Naive thymus-derived CD8-positive, alpha-beta T cell (primary cell): ENCODE measurements at regions not wholly inside any gene's neighbourhood (a gene's known extent, or its start where the extent isn't known, plus 50 kb on each side); places are given as distances from the start of the nearest gene placed in this dataset.
A peak's percentile ranks its signal among the peaks of the same experiment; 100 is the strongest.

ENCODE experiments used
- ATAC-seq, 2 donors: fragments of 150-1000 bp; cut with Tn5 transposase in 1 of 2; sonication (Bioruptor Pico), chemical (Tn5 transposase) in 1 of 2; 1 replicate in 1 of 2; 2 replicates in 1 of 2; pipeline ENCODE4 v1.10.0; 2021; ENCODE audit warnings: mild to moderate bottlenecking in 2 of 2, moderate library complexity in 2 of 2
- POLR2A ChIA-PET: fragments of 350-600 bp; sonication (Branson Sonifier 250); formaldehyde crosslinking; loops from one replicate; lab custom pipeline; 2021; ENCODE audit warnings: antibody characterized with exemption; lab: Charles Lee
- DNase-seq, 10 donors: peaks; one replicate each; pipeline versions ENCODE4 v3.0.0 to v3.0.0-alpha.2; 2020 to 2022
- H3K27ac Mint-ChIP-seq, 10 donors: one replicate each; pipeline ENCODE4 v1.8.0; 2020 to 2022; ENCODE audit warnings: mild to moderate bottlenecking in 10 of 10, mixed read lengths in 10 of 10, moderate library complexity in 4 of 10, inconsistent platforms in 1 of 10
- H3K27me3 Mint-ChIP-seq, 5 donors: one replicate each; pipeline ENCODE4 v1.8.0; 2021 to 2022; ENCODE audit warnings: mixed read lengths in 5 of 5
- H3K36me3 Mint-ChIP-seq, 3 donors: one replicate each; pipeline ENCODE4 v1.8.0; 2020 to 2022; ENCODE audit warnings: mixed read lengths in 3 of 3, mild to moderate bottlenecking in 2 of 3, inconsistent platforms in 1 of 3
- H3K4me1 Mint-ChIP-seq, 4 donors: one replicate each; pipeline ENCODE4 v1.8.0; 2021 to 2022; ENCODE audit warnings: mixed read lengths in 4 of 4
- H3K4me3 Mint-ChIP-seq, 10 donors: one replicate each; pipeline ENCODE4 v1.8.0; 2020 to 2022; ENCODE audit warnings: mild to moderate bottlenecking in 10 of 10, mixed read lengths in 10 of 10, moderate library complexity in 6 of 10, inconsistent platforms in 1 of 10
- H3K9me3 Mint-ChIP-seq, 9 donors: one replicate each; pipeline ENCODE4 v1.8.0; 2020 to 2022; ENCODE audit warnings: mixed read lengths in 9 of 9, mild to moderate bottlenecking in 3 of 9, inconsistent platforms in 1 of 9, moderate library complexity in 1 of 9

GRCh38 chr5:3837506-3837905 lies 241.9 kb downstream of the IRX1 start:
- H3K27ac Mint-ChIP-seq: no peak overlapping the region
- peaks cover 0 to 6% (median 1%) of the 10 kb centered on the region in 9 donors for H3K9me3 Mint-ChIP-seq
- peaks cover 0 to 1% (median 0%) of the 10 kb centered on the region in 5 donors for H3K27me3 Mint-ChIP-seq
- DNase-seq (no peak), ATAC-seq (no peak)
- no peaks in the 10 kb centered on the region for H3K4me1 Mint-ChIP-seq
- H3K36me3 Mint-ChIP-seq: no peaks in the 10 kb centered on the region
- POLR2A ChIA-PET: no interaction called here
- no peak overlapping the region for H3K4me3 Mint-ChIP-seq

- no peak overlapping the region for H3K27ac Mint-ChIP-seq
- no peaks in the 10 kb centered on the region for H3K36me3 Mint-ChIP-seq
- POLR2A ChIA-PET: no interaction called here
- no peak overlapping the region for H3K4me3 Mint-ChIP-seq
- H3K4me1 Mint-ChIP-seq: no peaks in the 10 kb centered on the region
- H3K9me3 Mint-ChIP-seq: peaks cover 0 to 6% (median 1%) of the 10 kb centered on the region in 9 donors
- ATAC-seq (no peak), DNase-seq (no peak)
- peaks cover 0 to 3% (median 0%) of the 10 kb centered on the region in 5 donors for H3K27me3 Mint-ChIP-seq
These were observed 243.5 kb downstream of the IRX1 start for GRCh38 chr5:3839151-3839550.

- no peaks in the 10 kb centered on the region for H3K36me3 Mint-ChIP-seq
- peaks cover 0 to 3% (median 0%) of the 10 kb centered on the region in 5 donors for H3K27me3 Mint-ChIP-seq
- peaks cover 0 to 3% (median 0%) of the 10 kb centered on the region in 9 donors for H3K9me3 Mint-ChIP-seq
- POLR2A ChIA-PET: no interaction called here
- H3K27ac Mint-ChIP-seq: no peak overlapping the region
- no peaks in the 10 kb centered on the region for H3K4me1 Mint-ChIP-seq
- ATAC-seq: no peak
- H3K4me3 Mint-ChIP-seq: no peak overlapping the region
- DNase-seq: no peak
These were observed 247.0 kb downstream of the IRX1 start for GRCh38 chr5:3842591-3842990.

GRCh38 chr5:3843706-3844105 lies 248.1 kb downstream of the IRX1 start:
- POLR2A ChIA-PET: no interaction called here
- peaks cover 0 to 3% (median 0%) of the 10 kb centered on the region in 5 donors for H3K27me3 Mint-ChIP-seq
- H3K4me3 Mint-ChIP-seq: no peak overlapping the region
- no peak for DNase-seq
- no peaks in the 10 kb centered on the region for H3K4me1 Mint-ChIP-seq
- H3K36me3 Mint-ChIP-seq: no peaks in the 10 kb centered on the region
- no peak for ATAC-seq
- no peak overlapping the region for H3K27ac Mint-ChIP-seq
- peaks cover 0 to 3% (median 0%) of the 10 kb centered on the region in 9 donors for H3K9me3 Mint-ChIP-seq

- DNase-seq (no peak), ATAC-seq (no peak)
- Mint-ChIP-seq H3K9me3 (peaks cover 0 to 3% (median 0%) of the 10 kb centered on the region in 9 donors), H3K27me3 (peaks cover 0 to 3% (median 0%) of the 10 kb centered on the region in 5 donors), H3K4me1 (no peaks in the 10 kb centered on the region), H3K36me3 (no peaks in the 10 kb centered on the region), H3K27ac (no peak overlapping the region), H3K4me3 (no peak overlapping the region)
- POLR2A ChIA-PET: no interaction called here
These were observed 248.6 kb downstream of the IRX1 start for GRCh38 chr5:3844266-3844665.

DNA sequence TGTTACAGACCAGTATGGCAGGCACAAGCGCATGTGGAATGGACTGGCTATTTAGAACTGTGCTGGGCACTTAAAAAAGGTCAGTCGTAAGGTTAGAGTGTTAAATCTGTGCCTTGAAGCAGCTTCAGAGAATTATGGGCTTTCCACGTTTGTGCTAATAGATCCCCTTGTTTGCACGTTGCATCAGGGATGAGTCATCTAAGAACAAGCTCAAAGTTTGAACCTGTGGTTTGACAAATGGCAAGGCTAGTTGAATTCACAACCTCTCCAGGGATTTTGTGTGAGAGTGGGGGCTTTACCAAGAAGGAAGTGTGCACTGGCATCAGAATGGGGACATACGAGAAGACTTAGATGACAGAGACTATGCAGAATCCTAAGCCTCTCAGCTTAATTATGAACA lies 249.6 kb downstream of the IRX1 start:
- ATAC-seq (no peak), DNase-seq (no peak)
- Mint-ChIP-seq H3K9me3 (peaks cover 0 to 3% (median 0%) of the 10 kb centered on the region in 9 donors), H3K27ac (no peak overlapping the region), H3K4me1 (no peaks in the 10 kb centered on the region), H3K4me3 (no peak overlapping the region), H3K36me3 (no peaks in the 10 kb centered on the region), H3K27me3 (peaks cover 0 to 3% (median 0%) of the 10 kb centered on the region in 5 donors)
- POLR2A ChIA-PET: no interaction called here

- Mint-ChIP-seq H3K4me1 (no peaks in the 10 kb centered on the region), H3K27me3 (no peaks in the 10 kb centered on the region), H3K27ac (no peak overlapping the region), H3K36me3 (no peaks in the 10 kb centered on the region), H3K4me3 (no peak overlapping the region), H3K9me3 (no peaks in the 10 kb centered on the region)
- POLR2A ChIA-PET: no interaction called here
- no peak for ATAC-seq
- DNase-seq: no peak
These were observed 256.7 kb downstream of the IRX1 start for GRCh38 chr5:3852161-3852916.

DNA sequence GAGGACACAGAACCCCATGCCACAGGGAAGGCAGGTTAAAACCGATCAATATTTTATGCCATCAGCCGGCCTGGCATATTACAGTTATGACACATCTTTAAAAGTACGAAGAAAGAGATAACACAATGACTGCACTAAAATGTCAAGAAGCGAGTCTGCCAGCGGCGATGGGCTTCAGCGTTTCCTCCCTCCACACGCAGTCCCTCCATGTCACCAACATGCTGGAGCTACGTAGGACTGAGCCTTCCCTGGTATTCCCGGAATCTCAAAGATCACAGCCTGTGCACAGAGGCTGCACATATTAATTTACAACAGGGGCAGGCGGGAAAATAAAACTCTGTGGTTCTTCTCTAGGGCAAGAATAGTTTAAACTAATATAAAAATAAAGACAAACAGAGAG lies 257.7 kb downstream of the IRX1 start:
- no peak overlapping the region for H3K4me3 Mint-ChIP-seq
- H3K27ac Mint-ChIP-seq: no peak overlapping the region
- no peaks in the 10 kb centered on the region for H3K36me3 Mint-ChIP-seq
- peaks cover 0 to 3% (median 0%) of the 10 kb centered on the region in 4 donors for H3K4me1 Mint-ChIP-seq
- ATAC-seq (no peak), DNase-seq (no peak)
- POLR2A ChIA-PET: no interaction called here
- H3K9me3 Mint-ChIP-seq: peaks cover 0 to 3% (median 0%) of the 10 kb centered on the region in 9 donors
- H3K27me3 Mint-ChIP-seq: no peaks in the 10 kb centered on the region

GRCh38 chr5:3854188-3854821 lies 258.7 kb downstream of the IRX1 start:
- no peaks in the 10 kb centered on the region for H3K27me3 Mint-ChIP-seq
- no peaks in the 10 kb centered on the region for H3K36me3 Mint-ChIP-seq
- no peak for ATAC-seq
- peak in 1 of 10 donors; percentile 1 for DNase-seq
- POLR2A ChIA-PET: no interaction called here
- H3K9me3 Mint-ChIP-seq: peaks cover 0 to 3% (median 0%) of the 10 kb centered on the region in 9 donors
- no peak overlapping the region for H3K27ac Mint-ChIP-seq
- H3K4me1 Mint-ChIP-seq: peaks cover 0 to 6% (median 0%) of the 10 kb centered on the region in 4 donors
- H3K4me3 Mint-ChIP-seq: no peak overlapping the region

DNA sequence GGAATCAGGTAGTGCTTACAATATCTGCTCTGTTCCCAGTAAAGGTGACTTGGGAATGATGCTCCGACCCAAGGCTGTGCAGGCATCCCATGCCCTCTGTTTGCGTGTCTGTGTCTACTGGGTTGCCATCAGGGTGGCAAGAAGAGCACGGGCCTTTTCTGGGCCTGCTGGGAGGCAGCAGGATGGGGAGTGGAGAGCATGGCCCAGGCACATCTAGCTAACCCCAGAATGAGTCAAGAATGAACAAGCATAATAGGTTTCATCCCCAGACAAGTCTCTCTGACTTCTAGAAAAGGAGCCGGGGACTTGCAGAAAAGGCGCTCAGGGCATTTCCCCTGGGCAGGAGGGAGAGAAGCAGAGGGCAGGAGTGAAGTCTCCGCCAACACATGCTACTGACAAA lies 260.4 kb downstream of the IRX1 start:
- H3K9me3 Mint-ChIP-seq: peaks cover 0 to 3% (median 0%) of the 10 kb centered on the region in 9 donors

DNA sequence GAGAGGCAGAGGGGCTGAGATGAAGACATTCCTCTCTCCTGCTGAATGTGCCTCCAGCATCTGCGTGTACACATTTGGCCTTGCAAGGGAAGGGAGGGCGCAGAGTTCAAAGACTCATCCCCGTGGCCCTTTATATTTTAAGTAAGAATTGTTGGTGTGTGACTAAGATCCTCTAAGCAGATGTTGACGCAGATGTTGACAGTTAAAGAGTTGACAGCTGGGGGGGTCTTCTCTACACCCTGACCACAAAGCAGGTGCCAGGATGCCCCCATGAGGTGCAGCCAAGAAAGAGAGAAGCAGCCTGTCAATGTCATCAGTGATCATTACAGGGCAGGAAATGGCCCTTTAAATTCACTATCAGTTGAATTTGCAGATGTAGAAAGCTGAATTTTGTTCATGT lies 262.9 kb downstream of the IRX1 start:
- Mint-ChIP-seq H3K9me3 (peaks cover 0 to 3% (median 0%) of the 10 kb centered on the region in 9 donors), H3K4me1 (peaks cover 0 to 6% (median 0%) of the 10 kb centered on the region in 4 donors), H3K4me3 (no peak overlapping the region), H3K36me3 (no peaks in the 10 kb centered on the region), H3K27me3 (no peaks in the 10 kb centered on the region), H3K27ac (no peak overlapping the region)
- ATAC-seq: no peak
- DNase-seq: no peak
- POLR2A ChIA-PET: no interaction called here

More for the DNA sequence above, 260.4 kb downstream of the IRX1 start:
- POLR2A ChIA-PET: no interaction called here
- Mint-ChIP-seq H3K36me3 (no peaks in the 10 kb centered on the region), H3K4me3 (no peak overlapping the region), H3K27ac (no peak overlapping the region), H3K27me3 (no peaks in the 10 kb centered on the region), H3K4me1 (peaks cover 0 to 6% (median 0%) of the 10 kb centered on the region in 4 donors)
- DNase-seq: no peak
- ATAC-seq: no peak

- POLR2A ChIA-PET: no interaction called here
- Mint-ChIP-seq H3K4me1 (peaks cover 0 to 6% (median 0%) of the 10 kb centered on the region in 4 donors), H3K9me3 (peaks cover 0 to 17% (median 2%) of the 10 kb centered on the region in 9 donors), H3K27me3 (no peaks in the 10 kb centered on the region), H3K4me3 (no peak overlapping the region), H3K27ac (no peak overlapping the region), H3K36me3 (no peaks in the 10 kb centered on the region)
- no peak for DNase-seq
- ATAC-seq: no peak
These were observed 267.3 kb downstream of the IRX1 start for GRCh38 chr5:3862906-3863305.

- no peak overlapping the region for H3K27ac Mint-ChIP-seq
- ATAC-seq: no peak
- H3K36me3 Mint-ChIP-seq: no peaks in the 10 kb centered on the region
- no peak for DNase-seq
- peaks cover 0 to 17% (median 0%) of the 10 kb centered on the region in 9 donors for H3K9me3 Mint-ChIP-seq
- no peaks in the 10 kb centered on the region for H3K4me1 Mint-ChIP-seq
- POLR2A ChIA-PET: no interaction called here
- H3K27me3 Mint-ChIP-seq: no peaks in the 10 kb centered on the region
- no peak overlapping the region for H3K4me3 Mint-ChIP-seq
These were observed 279.5 kb downstream of the IRX1 start for GRCh38 chr5:3875144-3875543.
